Peyer's patch (tissue), 4 donors: ENCODE measurements at regions not wholly inside any gene's neighbourhood (a gene's known extent, or its start where the extent isn't known, plus 50 kb on each side); places are given as distances from the start of the nearest gene placed in this dataset.

ENCODE experiments used
- DNase-seq, 3 donors: peaks; one replicate each; pipeline ENCODE4 v3.0.0-alpha.2; 2017 to 2019
- H3K27ac ChIP-seq, 4 donors: fragments of 200-600 bp; sonication (generic); one replicate each; pipeline ENCODE4 v1.5.1; 2016 to 2019
- H3K27me3 ChIP-seq, 2 donors: fragments of 200-600 bp; sonication (generic); one replicate each; pipeline ENCODE4 v1.5.1; 2019
- H3K36me3 ChIP-seq, 3 donors: fragments of 200-600 bp; sonication (generic); one replicate each; pipeline ENCODE4 v1.5.1; 2016 to 2019
- H3K4me1 ChIP-seq, 4 donors: fragments of 200-600 bp; sonication (generic); one replicate each; pipeline ENCODE4 v1.5.1; 2016 to 2019
- H3K4me3 ChIP-seq, 4 donors: fragments of 200-600 bp; sonication (generic); 1 replicate in 3 of 4; 2 replicates in 1 of 4; pipeline ENCODE4 v1.5.1; 2016 to 2019; ENCODE audit warnings: mild to moderate bottlenecking in 1 of 4
- H3K9me3 ChIP-seq, 4 donors: fragments of 200-600 bp; sonication (generic); one replicate each; pipeline ENCODE4 v1.5.1; 2016 to 2019; ENCODE audit warnings: mild to moderate bottlenecking in 1 of 4
- POLR2A ChIP-seq, 2 donors: fragments of 450-650 bp; IDR thresholded peaks; one replicate each; pipeline ENCODE4 v1.5.1; 2017; ENCODE audit warnings: antibody characterized with exemption in 2 of 2, mild to moderate bottlenecking in 2 of 2, moderate library complexity in 2 of 2
- TF ChIP-seq, protein P1 (sequence below), 6 experiments: fragments of 450-650 bp in 4 of 6; fragments of 200-600 bp in 2 of 6; sonication (generic) in 1 of 6; IDR thresholded peaks; one replicate each; pipeline ENCODE4 v1.5.1; 2017 to 2019; ENCODE audit warnings: antibody characterized with exemption in 6 of 6, mild to moderate bottlenecking in 3 of 6, moderate library complexity in 1 of 6

DNA sequence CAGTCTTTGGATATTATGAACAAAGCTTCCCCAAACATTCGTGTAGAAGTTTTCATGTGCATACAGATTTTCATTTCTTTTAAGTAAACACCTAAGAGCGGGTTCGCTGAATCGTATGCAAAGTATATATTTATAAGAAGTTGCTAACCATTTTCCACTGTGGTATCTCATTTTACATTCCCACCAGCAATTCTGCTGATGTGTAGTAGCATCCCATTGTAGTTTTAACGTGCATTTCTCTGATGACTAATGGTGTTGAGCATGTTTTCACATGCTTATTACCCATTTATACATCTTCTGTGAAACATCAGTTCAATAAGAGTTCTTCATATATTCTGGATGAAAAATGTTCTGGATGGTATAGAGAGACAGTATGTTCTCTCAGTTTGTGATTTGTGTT, 97.4 kb downstream of the IYD start:
- Histone ChIP-seq H3K36me3 (no peaks in the 10 kb centered on the region), H3K9me3 (no peaks in the 10 kb centered on the region), H3K27ac (no peak overlapping the region), H3K27me3 (no peaks in the 10 kb centered on the region), H3K4me3 (no peak overlapping the region), H3K4me1 (no peaks in the 10 kb centered on the region)
- TF ChIP-seq, protein P1, sequence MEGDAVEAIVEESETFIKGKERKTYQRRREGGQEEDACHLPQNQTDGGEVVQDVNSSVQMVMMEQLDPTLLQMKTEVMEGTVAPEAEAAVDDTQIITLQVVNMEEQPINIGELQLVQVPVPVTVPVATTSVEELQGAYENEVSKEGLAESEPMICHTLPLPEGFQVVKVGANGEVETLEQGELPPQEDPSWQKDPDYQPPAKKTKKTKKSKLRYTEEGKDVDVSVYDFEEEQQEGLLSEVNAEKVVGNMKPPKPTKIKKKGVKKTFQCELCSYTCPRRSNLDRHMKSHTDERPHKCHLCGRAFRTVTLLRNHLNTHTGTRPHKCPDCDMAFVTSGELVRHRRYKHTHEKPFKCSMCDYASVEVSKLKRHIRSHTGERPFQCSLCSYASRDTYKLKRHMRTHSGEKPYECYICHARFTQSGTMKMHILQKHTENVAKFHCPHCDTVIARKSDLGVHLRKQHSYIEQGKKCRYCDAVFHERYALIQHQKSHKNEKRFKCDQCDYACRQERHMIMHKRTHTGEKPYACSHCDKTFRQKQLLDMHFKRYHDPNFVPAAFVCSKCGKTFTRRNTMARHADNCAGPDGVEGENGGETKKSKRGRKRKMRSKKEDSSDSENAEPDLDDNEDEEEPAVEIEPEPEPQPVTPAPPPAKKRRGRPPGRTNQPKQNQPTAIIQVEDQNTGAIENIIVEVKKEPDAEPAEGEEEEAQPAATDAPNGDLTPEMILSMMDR (IDR thresholded peaks at IDR 0.05), result no peak
- TF ChIP-seq POLR2A (IDR thresholded peaks at IDR 0.05), result no peak
- no peak for DNase-seq

DNA sequence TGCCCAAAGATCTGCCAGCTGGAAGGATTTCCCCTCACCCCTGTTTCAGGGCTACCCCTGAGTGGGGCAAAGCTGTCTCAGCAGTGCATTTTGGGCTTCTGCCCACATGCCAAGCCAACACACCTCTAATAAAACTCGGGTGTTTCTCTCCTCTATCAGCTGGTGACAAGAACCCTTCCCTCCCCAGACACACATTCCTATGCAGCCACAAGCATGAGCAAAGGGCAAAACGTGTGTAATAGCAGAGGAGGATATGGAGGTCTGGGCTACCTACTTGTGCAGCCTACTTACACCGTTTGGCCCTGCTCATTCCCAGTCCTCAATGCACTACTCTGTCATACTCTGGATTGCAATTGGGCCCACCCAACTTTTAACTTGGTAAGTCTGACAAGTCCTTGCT, 101.3 kb downstream of the IYD start:
- H3K9me3 ChIP-seq, result no peaks in the 10 kb centered on the region
- no peak overlapping the region for H3K27ac ChIP-seq
- H3K36me3 ChIP-seq, result no peaks in the 10 kb centered on the region
- no peak for DNase-seq
- H3K4me1 ChIP-seq, result no peaks in the 10 kb centered on the region
- no peaks in the 10 kb centered on the region for H3K27me3 ChIP-seq
- TF ChIP-seq, protein P1 (IDR thresholded peaks at IDR 0.05), result no peak
- no peak for TF ChIP-seq POLR2A (IDR thresholded peaks at IDR 0.05)
- H3K4me3 ChIP-seq, result no peak overlapping the region

DNA sequence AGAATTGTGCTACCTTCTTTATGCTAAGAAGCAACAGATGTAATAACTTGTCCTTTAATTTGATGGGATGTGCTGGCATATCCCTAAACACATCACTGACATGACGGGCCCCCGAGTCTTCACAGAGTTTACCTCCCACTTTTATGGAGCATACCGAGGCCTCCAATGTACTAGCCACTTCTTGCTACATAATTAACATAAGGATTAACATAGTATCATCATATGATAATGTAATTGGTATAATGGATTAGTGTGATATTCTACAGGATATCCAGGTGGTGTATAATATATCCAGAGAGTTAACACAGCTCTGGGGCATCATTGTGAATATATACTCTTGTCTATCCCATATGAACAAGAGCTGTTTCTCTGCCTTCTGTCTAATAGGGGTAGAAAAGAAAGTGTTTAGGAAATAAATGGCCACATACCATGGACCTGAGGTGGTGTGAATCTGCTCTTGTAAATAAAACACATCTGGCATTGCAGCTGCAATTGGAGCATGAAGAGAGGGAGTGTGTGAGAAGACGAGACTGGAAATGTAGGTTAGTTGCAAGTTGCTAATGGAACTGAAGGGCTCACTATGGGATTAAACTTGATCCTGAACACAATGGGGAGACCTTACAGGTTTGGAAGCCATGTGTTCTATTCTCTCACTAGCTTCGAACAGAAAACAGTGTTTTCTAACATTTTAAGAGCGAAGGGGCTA, 102.3 kb downstream of the IYD start:
- DNase-seq, result no peak
- no peak overlapping the region for H3K4me3 ChIP-seq
- H3K27me3 ChIP-seq, result no peaks in the 10 kb centered on the region
- H3K4me1 ChIP-seq, result no peaks in the 10 kb centered on the region
- no peak overlapping the region for H3K27ac ChIP-seq
- no peaks in the 10 kb centered on the region for H3K9me3 ChIP-seq
- TF ChIP-seq, protein P1 (IDR thresholded peaks at IDR 0.05), result no peak
- no peak for TF ChIP-seq POLR2A (IDR thresholded peaks at IDR 0.05)
- no peaks in the 10 kb centered on the region for H3K36me3 ChIP-seq

DNA sequence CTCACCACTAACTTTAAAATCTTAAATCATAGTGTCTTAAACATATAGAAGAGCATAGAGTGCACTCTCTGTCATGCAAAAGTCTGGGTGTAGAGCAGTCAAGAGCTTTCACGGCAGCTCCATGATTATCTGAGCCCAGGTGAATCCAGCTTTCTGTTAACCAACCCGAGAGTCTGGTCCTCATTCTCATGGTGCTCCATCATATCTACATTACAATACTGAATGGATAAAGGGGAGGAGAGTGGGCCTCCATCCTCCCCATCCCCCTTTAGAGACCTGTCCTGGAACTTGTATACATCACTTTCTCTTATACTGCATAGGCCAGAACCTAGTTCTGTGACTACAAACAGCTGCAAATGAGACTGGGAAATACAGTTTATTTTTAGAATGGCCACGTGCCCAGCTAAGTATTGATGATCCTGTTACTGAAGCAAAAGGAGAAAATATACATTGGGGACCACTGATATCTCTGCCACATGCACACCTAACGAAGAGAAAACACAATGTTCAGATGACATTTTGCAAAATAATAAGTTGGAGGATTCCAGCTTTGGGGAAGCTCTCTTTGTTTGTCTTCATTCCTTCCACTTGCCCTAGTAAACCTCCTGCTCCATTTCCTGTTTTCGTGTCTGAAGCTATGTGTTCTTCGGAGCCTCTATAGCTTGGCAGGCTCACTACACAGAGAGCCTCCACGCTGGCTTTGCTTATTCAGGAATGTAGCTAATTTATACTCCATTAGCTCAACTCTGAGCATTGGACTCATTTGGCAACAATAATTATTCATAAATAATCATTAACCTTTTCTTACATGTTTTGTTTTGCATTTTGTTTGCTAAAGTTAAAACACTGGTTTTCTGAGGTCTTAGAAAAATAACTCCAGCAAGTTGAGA, 110.1 kb downstream of the IYD start:
- no peaks in the 10 kb centered on the region for H3K36me3 ChIP-seq
- no peaks in the 10 kb centered on the region for H3K9me3 ChIP-seq
- no peak overlapping the region for H3K4me3 ChIP-seq
- DNase-seq, result no peak
- H3K27ac ChIP-seq, result peak overlapping the region in 2 of 4 donors; percentile 4 to 18
- H3K4me1 ChIP-seq, result no peaks in the 10 kb centered on the region
- no peaks in the 10 kb centered on the region for H3K27me3 ChIP-seq
- TF ChIP-seq, protein P1 (IDR thresholded peaks at IDR 0.05), result no peak
- TF ChIP-seq POLR2A (IDR thresholded peaks at IDR 0.05), result no peak

DNA sequence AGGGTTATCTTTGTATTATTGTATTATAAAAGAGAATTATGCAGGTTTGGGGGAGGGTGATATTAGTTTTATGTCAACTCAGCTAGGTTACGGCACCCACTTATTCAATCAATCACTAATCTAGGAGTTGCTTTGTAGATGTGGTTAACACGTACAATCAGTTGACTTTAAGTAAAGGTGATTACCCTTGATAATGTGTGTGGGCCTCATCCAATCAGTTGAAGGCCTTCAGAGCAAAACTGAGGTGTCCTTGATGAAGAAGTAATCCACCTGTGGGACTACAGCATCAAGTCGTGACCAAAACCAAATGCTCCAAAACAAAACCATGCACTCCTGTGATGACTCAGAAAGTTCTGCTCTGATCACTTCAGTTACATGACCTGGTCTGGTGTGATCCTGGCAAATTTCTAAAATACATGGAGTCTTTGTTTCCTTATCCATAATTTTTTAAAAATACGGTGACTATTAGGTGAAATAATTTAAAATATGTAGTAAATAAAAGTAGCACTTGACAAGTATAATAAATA, 114.1 kb downstream of the IYD start:
- H3K27me3 ChIP-seq, result no peaks in the 10 kb centered on the region
- no peaks in the 10 kb centered on the region for H3K4me1 ChIP-seq
- H3K27ac ChIP-seq, result no peak overlapping the region
- H3K4me3 ChIP-seq, result no peak overlapping the region
- DNase-seq, result no peak
- no peaks in the 10 kb centered on the region for H3K9me3 ChIP-seq
- TF ChIP-seq, protein P1 (IDR thresholded peaks at IDR 0.05), result no peak
- no peaks in the 10 kb centered on the region for H3K36me3 ChIP-seq
